Endodermal cell (in vitro differentiated cells): ENCODE measurements at regions not wholly inside any gene's neighbourhood (a gene's known extent, or its start where the extent isn't known, plus 50 kb on each side); places are given as distances from the start of the nearest gene placed in this dataset.

Source experiments
- DNase-seq: peaks from one replicate; pipeline ENCODE4 v3.0.0-alpha.2; 2017
- H3K27ac ChIP-seq: 2 replicates; pipeline ENCODE4 v1.5.1; 2013; ENCODE audit warnings: mild to moderate bottlenecking, low read depth, low read length, moderate library complexity
- H3K27me3 ChIP-seq: 2 replicates; pipeline ENCODE4 v1.6.1; 2013; ENCODE audit warnings: mild to moderate bottlenecking, low read length, moderate library complexity; ENCODE audit not compliant: insufficient read depth, control insufficient read depth, poor library complexity, severe bottlenecking
- H3K36me3 ChIP-seq: 2 replicates; pipeline ENCODE4 v1.7.0; 2013; ENCODE audit warnings: mild to moderate bottlenecking, low read length, moderate library complexity; ENCODE audit not compliant: control insufficient read depth, insufficient read depth
- H3K4me1 ChIP-seq: one replicate; pipeline ENCODE4 v1.7.0; 2013; ENCODE audit warnings: low read length; ENCODE audit not compliant: control insufficient read depth, insufficient read depth
- H3K4me3 ChIP-seq: 2 replicates; pipeline ENCODE4 v1.5.1; 2013; ENCODE audit warnings: mild to moderate bottlenecking, low read length, moderate library complexity
- H3K9ac ChIP-seq: 2 replicates; pipeline ENCODE4 v1.6.1; 2013; ENCODE audit warnings: mild to moderate bottlenecking, low read length, moderate library complexity; ENCODE audit not compliant: poor library complexity, severe bottlenecking; ENCODE audit errors: extremely low read depth
- H3K9me3 ChIP-seq: 2 replicates; pipeline ENCODE4 v1.6.1; 2013; ENCODE audit warnings: mild to moderate bottlenecking, low read length, moderate library complexity; ENCODE audit not compliant: control insufficient read depth
- H3K27ac Mint-ChIP-seq: 2 replicates; pipeline ENCODE4 v1.8.0; 2020; ENCODE audit warnings: mixed read lengths
- H3K27me3 Mint-ChIP-seq: 2 replicates; pipeline ENCODE4 v1.8.0; 2021; ENCODE audit warnings: mild to moderate bottlenecking, mixed read lengths; ENCODE audit not compliant: insufficient read depth
- H3K36me3 Mint-ChIP-seq: 2 replicates; pipeline ENCODE4 v1.8.0; 2020; ENCODE audit warnings: low read depth, mixed read lengths
- H3K4me1 Mint-ChIP-seq: 2 replicates; pipeline ENCODE4 v1.8.0; 2020; ENCODE audit warnings: mixed read lengths
- H3K4me3 Mint-ChIP-seq: 2 replicates; pipeline ENCODE4 v1.8.0; 2020; ENCODE audit warnings: mild to moderate bottlenecking, moderate library complexity, mixed read lengths
- H3K9me3 Mint-ChIP-seq: 2 replicates; pipeline ENCODE4 v1.8.0; 2020; ENCODE audit warnings: mild to moderate bottlenecking, mixed read lengths
- WGBS, 2 experiments: methylation state at CpG; one replicate each; pipeline versions ENCODE4 v1.1.5 to v1.1.7; 2013; ENCODE audit warnings: missing lambda C conversion rate in 2 of 2, mixed read lengths in 1 of 2; ENCODE audit not compliant: insufficient coverage in 1 of 2, insufficient read length in 1 of 2; 5-methylcytosine and 5-hydroxymethylcytosine counted together
- TF ChIP-seq, protein P1 (sequence below): fragments of 200-600 bp; sonication (generic); conservative IDR thresholded peaks from 2 replicates; pipeline ENCODE4 v1.5.0; 2021; ENCODE audit warnings: antibody characterized with exemption, mild to moderate bottlenecking

DNA sequence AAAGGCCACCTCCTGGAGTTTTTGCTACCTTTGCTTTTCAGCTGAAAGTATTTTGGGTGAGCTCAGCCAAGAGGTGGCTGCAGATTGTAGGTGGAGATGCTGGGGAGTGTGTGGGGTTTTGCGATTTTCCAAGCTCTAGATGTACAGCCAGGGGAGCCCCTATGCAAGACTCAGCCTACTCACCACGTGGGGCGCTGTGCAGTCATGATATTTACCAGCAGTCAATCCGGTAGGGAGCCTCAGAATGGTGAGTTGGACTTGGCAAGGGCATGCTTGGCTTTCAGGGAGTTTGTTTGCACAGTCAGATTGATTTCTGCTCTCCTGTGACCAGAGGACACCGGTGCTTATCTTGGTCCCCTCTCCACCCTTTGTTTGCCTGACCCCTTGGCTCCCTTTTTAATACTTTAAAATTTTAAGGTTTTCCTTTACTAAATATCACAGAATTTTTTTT, 175.3 kb downstream of the UTP18 start:
- 35 to 67% methylated on average over 1 to 5 of the region's 5 CpGs for WGBS, 2 experiments
- Mint-ChIP-seq H3K27ac (peak overlapping the region; percentile 26), H3K4me3 (no peak overlapping the region)

DNA sequence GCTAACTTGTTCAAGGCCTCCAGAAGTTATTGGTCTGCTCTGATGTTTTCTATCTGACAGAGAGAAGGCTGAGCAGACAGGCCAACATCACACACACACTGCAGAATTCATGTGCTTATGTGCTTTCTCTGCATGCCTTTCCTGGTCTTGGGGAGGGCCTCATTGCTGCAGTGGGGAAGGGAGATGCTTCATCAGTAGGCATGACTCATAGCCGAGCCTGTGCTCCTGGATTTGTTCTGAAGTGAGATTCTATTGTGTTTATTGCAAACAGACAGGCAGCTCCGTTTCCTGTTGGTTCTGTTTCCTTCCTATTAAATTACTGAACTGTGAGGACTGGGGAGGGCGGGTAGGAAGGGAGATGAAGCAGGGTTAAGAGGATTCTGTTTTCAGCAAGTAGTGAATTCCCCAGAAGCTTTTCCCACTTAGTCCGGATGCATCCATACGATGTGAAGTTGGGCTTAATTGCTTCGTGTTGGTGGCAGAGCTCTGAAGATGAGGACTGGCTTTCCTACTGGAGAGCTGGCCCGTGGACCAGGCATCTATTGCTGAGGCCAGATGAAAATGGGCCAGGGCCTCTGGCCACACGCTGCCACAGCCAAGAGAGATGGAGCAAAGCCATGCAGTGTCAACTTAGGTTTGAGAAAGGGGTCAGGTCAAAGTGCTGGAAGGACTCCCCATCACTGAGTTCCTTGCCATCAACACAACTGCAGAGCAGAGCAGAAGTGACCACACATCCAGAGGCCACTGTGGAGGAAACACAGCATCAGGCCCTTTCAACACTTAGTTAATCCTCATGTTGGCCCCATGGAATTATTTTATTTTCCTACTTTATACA, 179.3 kb downstream of the UTP18 start:
- Mint-ChIP-seq H3K9me3 (peaks cover 14% of the 10 kb centered on the region), H3K4me1 (peaks cover 13% of the 10 kb centered on the region), H3K27me3 (peaks cover 7% of the 10 kb centered on the region), H3K36me3 (no peaks in the 10 kb centered on the region), H3K27ac (no peak overlapping the region), H3K4me3 (no peak overlapping the region)
- no peak overlapping the region for H3K4me3 ChIP-seq
- H3K27me3 ChIP-seq = no peaks in the 10 kb centered on the region
- no peak overlapping the region for H3K9ac ChIP-seq
- 87 to 93% methylated on average over 4 to 8 of the region's 8 CpGs for WGBS, 2 experiments
- DNase-seq = peak; percentile 50
- H3K9me3 ChIP-seq = no peaks in the 10 kb centered on the region
- no peaks in the 10 kb centered on the region for H3K36me3 ChIP-seq
- TF ChIP-seq, protein P1, sequence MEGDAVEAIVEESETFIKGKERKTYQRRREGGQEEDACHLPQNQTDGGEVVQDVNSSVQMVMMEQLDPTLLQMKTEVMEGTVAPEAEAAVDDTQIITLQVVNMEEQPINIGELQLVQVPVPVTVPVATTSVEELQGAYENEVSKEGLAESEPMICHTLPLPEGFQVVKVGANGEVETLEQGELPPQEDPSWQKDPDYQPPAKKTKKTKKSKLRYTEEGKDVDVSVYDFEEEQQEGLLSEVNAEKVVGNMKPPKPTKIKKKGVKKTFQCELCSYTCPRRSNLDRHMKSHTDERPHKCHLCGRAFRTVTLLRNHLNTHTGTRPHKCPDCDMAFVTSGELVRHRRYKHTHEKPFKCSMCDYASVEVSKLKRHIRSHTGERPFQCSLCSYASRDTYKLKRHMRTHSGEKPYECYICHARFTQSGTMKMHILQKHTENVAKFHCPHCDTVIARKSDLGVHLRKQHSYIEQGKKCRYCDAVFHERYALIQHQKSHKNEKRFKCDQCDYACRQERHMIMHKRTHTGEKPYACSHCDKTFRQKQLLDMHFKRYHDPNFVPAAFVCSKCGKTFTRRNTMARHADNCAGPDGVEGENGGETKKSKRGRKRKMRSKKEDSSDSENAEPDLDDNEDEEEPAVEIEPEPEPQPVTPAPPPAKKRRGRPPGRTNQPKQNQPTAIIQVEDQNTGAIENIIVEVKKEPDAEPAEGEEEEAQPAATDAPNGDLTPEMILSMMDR = no peak
- H3K27ac ChIP-seq = no peak overlapping the region
- peaks cover 2% of the 10 kb centered on the region for H3K4me1 ChIP-seq

More for the DNA sequence above, 175.3 kb downstream of the UTP18 start:
- Mint-ChIP-seq H3K4me1 (peaks cover 13% of the 10 kb centered on the region), H3K27me3 (peaks cover 6% of the 10 kb centered on the region), H3K9me3 (peaks cover 23% of the 10 kb centered on the region), H3K36me3 (no peaks in the 10 kb centered on the region)
- Histone ChIP-seq H3K9me3 (peaks cover 10% of the 10 kb centered on the region), H3K27me3 (no peaks in the 10 kb centered on the region), H3K4me3 (no peak overlapping the region), H3K9ac (no peak overlapping the region), H3K36me3 (no peaks in the 10 kb centered on the region), H3K4me1 (peaks cover 2% of the 10 kb centered on the region), H3K27ac (no peak overlapping the region)
- peak; percentile 90 for DNase-seq
- TF ChIP-seq, protein P1 = peak; percentile 80

DNA sequence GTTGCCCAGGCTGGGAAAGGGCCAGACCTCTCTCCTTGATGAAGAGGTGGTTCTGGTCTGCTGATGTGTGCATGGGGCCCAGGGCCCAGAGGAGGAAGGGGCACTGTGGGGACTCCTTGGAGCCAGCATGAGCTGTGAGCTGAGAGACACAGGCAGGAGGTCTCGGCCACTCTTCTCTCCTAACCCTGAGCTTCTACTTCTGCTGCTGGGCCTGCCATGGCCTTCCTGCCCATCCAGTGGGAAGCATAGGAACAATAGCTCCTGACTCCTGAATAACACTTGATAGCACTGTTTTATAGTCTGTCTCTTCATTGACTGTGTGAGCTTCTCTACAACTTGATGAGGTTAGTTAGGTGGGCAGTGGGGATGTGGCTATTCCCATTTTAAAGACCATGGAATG, 181.1 kb downstream of the UTP18 start:
- peaks cover 14% of the 10 kb centered on the region for H3K9me3 Mint-ChIP-seq
- H3K27me3 Mint-ChIP-seq = peaks cover 9% of the 10 kb centered on the region
- no peaks in the 10 kb centered on the region for H3K4me1 ChIP-seq
- H3K36me3 Mint-ChIP-seq = no peaks in the 10 kb centered on the region
- no peaks in the 10 kb centered on the region for H3K36me3 ChIP-seq
- H3K4me3 Mint-ChIP-seq = no peak overlapping the region
- no peak overlapping the region for H3K27ac Mint-ChIP-seq
- H3K4me1 Mint-ChIP-seq = peaks cover under 1% of the 10 kb centered on the region
- no peak overlapping the region for H3K27ac ChIP-seq
- TF ChIP-seq, protein P1 = no peak
- DNase-seq = peak; percentile 20
- H3K9me3 ChIP-seq = no peaks in the 10 kb centered on the region
- 89 to 100% methylated on average over 1 of the region's 1 CpG for WGBS, 2 experiments
- no peak overlapping the region for H3K9ac ChIP-seq
- no peak overlapping the region for H3K4me3 ChIP-seq
- no peaks in the 10 kb centered on the region for H3K27me3 ChIP-seq
